NCI-H1930 (cell line): ENCODE measurements at regions not wholly inside any gene's neighbourhood (a gene's known extent, or its start where the extent isn't known, plus 50 kb on each side); places are given as distances from the start of the nearest gene placed in this dataset.
"Not testable (repeated sequence)": the region's sequence is repeated elsewhere in the genome, so short reads cannot be mapped to it uniquely, and the experiment has no call there.

ENCODE experiments used
- DNase-seq, 2 experiments: peaks; one replicate each; lab custom pipeline; 2025; lab: John Stamatoyannopoulos, UW

GRCh38 chr2:58769864-58770234 is 528.7 kb upstream of the FANCL start:
- DNase-seq = no peak

- no peak for DNase-seq
Measured at GRCh38 chr2:58769111-58769863, 528.2 kb upstream of the FANCL start.

DNA sequence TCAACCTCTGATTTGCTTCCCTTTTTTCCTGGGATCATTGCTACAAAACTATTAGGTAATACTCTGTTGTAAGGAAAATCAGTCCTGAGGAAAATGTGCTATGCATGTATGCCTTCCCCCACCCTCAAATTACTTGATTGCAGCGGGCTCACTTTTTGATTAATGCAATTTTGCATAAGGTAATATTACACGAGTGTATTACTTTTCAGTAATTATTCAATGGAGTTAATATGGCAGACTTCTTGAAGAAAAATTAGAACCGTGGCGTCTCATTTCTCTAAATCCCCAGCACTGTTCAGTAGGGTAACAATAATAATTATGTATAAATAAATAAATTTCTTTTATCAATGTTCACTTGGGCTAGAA is 527.6 kb upstream of the FANCL start:
- DNase-seq = no peak

- DNase-seq = no peak
Measured at GRCh38 chr2:58767828-58768714, 526.9 kb upstream of the FANCL start.

GRCh38 chr2:58764338-58765104 is 523.4 kb upstream of the FANCL start:
- no peak for DNase-seq

- DNase-seq = peak in 1 of 2 experiments; percentile 17
Measured at GRCh38 chr2:58762176-58762781, 521.2 kb upstream of the FANCL start.

- no peak for DNase-seq
Measured at GRCh38 chr2:58757971-58758370, 516.8 kb upstream of the FANCL start.

GRCh38 chr2:58756336-58756735 is 515.2 kb upstream of the FANCL start:
- no peak for DNase-seq

DNA sequence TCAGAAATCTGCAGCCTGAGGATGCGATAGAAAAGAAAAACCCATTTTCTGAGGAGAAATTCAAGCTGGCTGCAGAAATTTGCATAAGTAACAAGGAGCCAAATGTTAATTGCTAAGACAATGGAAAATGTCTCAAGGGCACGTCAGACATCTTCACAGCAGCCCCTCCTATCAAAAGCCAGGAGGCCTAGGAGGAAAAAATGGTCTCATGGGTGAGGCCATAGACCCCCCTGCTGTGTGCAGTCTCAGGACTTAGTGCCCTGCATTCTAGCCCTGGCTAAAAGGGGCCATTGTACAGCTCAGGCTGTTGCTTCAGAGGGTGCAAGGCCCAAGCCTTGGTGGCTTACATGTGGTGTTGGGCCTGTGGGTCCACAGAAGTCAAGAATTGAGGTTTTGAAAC is 511.4 kb upstream of the FANCL start:
- DNase-seq = not testable (repeated sequence)

DNA sequence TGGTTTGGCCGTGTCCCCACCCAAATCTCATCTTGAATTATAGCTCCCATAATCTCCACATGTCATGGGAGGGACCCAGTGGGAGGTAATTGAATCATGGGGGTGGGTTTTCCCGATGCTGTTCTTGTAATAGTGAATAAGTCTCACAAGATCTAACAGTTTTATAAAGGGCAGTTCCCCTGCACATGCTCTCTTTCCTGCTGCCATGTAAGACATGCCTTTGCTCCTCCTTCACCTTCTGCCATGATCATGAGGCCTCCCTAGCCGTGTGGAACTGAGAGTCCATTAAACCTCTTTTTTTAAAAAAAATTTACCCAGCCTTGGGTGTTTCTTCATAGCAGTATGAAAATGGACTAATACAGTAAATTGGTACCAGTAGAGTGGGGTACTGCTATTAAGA is 510.6 kb upstream of the FANCL start:
- DNase-seq = not testable (repeated sequence)

GRCh38 chr2:58749041-58749440 is 507.9 kb upstream of the FANCL start:
- no peak for DNase-seq

GRCh38 chr2:58745334-58745733 is 504.2 kb upstream of the FANCL start:
- not testable (repeated sequence) for DNase-seq

GRCh38 chr2:58740426-58740825 is 499.3 kb upstream of the FANCL start:
- no peak for DNase-seq

GRCh38 chr2:58739033-58739432 is 497.9 kb upstream of the FANCL start:
- no peak for DNase-seq

GRCh38 chr2:58734365-58734764 is 493.2 kb upstream of the FANCL start:
- no peak for DNase-seq

DNA sequence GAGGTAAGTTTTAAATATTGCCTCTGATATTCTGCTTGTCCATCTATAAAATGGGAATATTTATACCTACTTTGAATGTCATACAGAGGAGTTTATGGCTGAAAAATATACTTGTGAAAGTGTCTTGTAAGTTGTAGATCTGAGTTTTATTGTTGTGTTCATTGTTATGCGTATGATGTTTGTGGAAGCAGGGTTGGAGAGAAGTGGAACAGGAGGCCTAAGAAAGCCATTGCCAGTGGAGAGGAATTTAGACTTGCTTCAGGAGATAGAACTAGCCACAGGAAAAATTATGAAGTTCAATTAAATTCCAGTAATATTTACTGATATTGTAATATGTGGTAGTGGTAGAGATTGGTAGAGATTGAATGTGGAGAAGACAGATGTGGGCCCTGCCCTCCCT is 491.9 kb upstream of the FANCL start:
- DNase-seq = no peak

DNA sequence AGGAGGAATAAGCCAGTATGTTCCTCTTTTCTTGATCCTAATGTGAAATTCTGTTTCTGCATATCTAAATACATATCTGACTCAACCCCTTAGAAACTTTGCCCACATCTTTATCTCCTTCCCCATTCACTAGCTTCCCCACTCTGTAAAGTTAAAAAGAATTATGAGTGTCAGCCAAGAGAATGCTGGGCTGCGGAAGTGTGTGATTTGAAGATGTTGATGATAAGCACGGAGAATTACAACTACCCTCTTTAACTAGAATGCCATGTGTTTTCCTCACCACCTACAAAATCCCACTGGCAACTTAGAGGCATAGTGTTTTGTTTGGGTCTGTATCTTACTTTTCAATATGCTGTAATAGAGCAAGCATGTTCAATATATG is 490.4 kb upstream of the FANCL start:
- DNase-seq = no peak

- no peak for DNase-seq
Measured at GRCh38 chr2:58730764-58731487, 489.8 kb upstream of the FANCL start.

- no peak for DNase-seq
Measured at GRCh38 chr2:58727981-58728656, 487.0 kb upstream of the FANCL start.

DNA sequence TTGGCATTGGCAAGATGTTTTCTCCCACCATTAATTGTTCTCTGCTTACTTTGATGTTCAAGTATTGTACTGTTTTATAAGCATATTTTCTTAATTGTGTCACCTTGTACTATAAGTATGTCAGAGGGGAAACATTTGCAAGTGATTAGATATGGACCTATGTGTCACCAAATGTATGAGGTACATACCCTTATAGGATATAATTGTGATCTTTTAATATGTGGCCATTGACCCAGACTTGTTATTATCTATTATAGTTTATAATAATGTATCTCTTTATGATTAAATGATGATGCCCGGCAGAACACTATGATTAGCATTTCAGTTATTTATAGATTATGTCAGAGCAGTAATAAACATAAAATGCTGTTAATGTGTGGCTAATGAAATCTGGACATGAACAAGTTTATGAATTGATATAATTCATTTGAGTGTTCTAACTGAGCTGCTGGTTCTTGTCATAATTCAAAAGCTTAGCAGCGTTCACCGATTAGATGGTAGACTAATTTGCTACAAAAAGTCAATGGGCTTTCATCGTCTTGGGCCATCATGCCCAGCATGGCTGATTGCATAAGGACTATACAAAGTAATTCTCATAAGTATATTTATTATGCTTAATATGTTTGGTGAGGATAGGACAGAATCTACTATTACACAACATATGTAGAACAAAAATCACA is 480.9 kb upstream of the FANCL start:
- no peak for DNase-seq
